ENCODE measurements at regions not wholly inside any gene's neighbourhood (a gene's known extent, or its start where the extent isn't known, plus 50 kb on each side); places are given as distances from the start of the nearest gene placed in this dataset.

DNA sequence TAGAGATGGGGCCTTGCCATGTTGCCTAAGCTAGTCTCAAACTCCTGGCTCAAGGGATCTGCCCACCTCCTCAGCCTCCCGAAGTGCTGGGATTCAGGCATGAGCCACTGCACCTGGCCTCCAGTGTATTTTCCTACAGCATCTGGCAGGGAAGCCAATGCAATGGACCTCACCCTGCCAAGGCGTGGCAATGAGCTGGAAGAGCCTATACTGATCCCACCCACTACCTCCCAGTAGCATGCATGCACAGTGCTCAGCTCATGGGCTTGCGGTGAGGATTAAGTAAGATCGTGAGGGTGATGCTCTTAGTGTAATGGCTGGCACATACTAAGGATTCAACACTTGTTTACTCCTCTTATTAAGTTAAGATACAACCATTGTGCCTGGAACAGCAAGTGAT lies 69.7 kb downstream of the PHLDA1 start:
- TF ChIP-seq FOXM1 (IDR thresholded peaks at IDR 0.05; ENCODE audit: borderline replicate concordance) = no peak
- TF ChIP-seq FOXA1 (IDR thresholded peaks at IDR 0.05) = no peak
- TF ChIP-seq LEF1 (IDR thresholded peaks at IDR 0.05; ENCODE audit: borderline replicate concordance) = no peak
- no peak for TF ChIP-seq SP1 (IDR thresholded peaks at IDR 0.05)
- no peak for TF ChIP-seq CTBP1 (IDR thresholded peaks at IDR 0.05; ENCODE audit: borderline replicate concordance)
- TF ChIP-seq SUZ12 (IDR thresholded peaks at IDR 0.05) = no peak
- TF ChIP-seq BHLHE40 (IDR thresholded peaks at IDR 0.05; ENCODE audit: borderline replicate concordance) = no peak
